ENCODE measurements at regions not wholly inside any gene's neighbourhood (a gene's known extent, or its start where the extent isn't known, plus 50 kb on each side); places are given as distances from the start of the nearest gene placed in this dataset.

DNA sequence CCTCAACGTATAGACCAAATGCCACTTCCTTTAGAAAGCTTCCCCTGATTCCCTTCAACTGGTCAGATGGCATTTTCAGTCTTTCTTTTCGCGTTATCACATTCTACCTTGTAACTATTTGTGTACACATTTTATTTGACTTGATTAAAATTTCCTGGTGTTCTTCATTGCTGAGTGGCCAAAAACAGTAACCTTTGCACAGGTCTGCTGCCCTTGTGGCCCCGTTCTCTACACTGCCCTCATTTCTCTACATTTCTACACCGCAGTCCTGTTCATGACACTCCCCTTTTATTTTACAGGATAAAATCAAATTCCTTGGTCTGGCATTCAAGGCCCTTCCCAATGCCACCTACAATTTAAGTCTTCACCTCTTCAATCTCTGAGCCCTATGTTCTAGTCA, 334.2 kb upstream of the SLC30A5 start:
- TF ChIP-seq EP300 (IDR thresholded peaks at IDR 0.05; ENCODE audit: borderline replicate concordance in 1 of 2, low read depth in 1 of 2, low read length in 1 of 2) = no peak
- no peak for TF ChIP-seq RAD21 (IDR thresholded peaks at IDR 0.05; ENCODE audit: low read length)
- TF ChIP-seq, protein P1, sequence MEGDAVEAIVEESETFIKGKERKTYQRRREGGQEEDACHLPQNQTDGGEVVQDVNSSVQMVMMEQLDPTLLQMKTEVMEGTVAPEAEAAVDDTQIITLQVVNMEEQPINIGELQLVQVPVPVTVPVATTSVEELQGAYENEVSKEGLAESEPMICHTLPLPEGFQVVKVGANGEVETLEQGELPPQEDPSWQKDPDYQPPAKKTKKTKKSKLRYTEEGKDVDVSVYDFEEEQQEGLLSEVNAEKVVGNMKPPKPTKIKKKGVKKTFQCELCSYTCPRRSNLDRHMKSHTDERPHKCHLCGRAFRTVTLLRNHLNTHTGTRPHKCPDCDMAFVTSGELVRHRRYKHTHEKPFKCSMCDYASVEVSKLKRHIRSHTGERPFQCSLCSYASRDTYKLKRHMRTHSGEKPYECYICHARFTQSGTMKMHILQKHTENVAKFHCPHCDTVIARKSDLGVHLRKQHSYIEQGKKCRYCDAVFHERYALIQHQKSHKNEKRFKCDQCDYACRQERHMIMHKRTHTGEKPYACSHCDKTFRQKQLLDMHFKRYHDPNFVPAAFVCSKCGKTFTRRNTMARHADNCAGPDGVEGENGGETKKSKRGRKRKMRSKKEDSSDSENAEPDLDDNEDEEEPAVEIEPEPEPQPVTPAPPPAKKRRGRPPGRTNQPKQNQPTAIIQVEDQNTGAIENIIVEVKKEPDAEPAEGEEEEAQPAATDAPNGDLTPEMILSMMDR (IDR thresholded peaks at IDR 0.05) = no peak
- TF ChIP-seq, protein P2, sequence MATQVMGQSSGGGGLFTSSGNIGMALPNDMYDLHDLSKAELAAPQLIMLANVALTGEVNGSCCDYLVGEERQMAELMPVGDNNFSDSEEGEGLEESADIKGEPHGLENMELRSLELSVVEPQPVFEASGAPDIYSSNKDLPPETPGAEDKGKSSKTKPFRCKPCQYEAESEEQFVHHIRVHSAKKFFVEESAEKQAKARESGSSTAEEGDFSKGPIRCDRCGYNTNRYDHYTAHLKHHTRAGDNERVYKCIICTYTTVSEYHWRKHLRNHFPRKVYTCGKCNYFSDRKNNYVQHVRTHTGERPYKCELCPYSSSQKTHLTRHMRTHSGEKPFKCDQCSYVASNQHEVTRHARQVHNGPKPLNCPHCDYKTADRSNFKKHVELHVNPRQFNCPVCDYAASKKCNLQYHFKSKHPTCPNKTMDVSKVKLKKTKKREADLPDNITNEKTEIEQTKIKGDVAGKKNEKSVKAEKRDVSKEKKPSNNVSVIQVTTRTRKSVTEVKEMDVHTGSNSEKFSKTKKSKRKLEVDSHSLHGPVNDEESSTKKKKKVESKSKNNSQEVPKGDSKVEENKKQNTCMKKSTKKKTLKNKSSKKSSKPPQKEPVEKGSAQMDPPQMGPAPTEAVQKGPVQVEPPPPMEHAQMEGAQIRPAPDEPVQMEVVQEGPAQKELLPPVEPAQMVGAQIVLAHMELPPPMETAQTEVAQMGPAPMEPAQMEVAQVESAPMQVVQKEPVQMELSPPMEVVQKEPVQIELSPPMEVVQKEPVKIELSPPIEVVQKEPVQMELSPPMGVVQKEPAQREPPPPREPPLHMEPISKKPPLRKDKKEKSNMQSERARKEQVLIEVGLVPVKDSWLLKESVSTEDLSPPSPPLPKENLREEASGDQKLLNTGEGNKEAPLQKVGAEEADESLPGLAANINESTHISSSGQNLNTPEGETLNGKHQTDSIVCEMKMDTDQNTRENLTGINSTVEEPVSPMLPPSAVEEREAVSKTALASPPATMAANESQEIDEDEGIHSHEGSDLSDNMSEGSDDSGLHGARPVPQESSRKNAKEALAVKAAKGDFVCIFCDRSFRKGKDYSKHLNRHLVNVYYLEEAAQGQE (IDR thresholded peaks at IDR 0.05; ENCODE audit: low read depth, low read length) = no peak
- TF ChIP-seq POLR2AphosphoS5 (IDR thresholded peaks at IDR 0.05; ENCODE audit: low read depth, low read length) = no peak
- no peak for TF ChIP-seq CHD2 (IDR thresholded peaks at IDR 0.05; ENCODE audit: low read length, partially characterized antibody)
